ENCODE measurements at regions not wholly inside any gene's neighbourhood (a gene's known extent, or its start where the extent isn't known, plus 50 kb on each side); places are given as distances from the start of the nearest gene placed in this dataset.

DNA sequence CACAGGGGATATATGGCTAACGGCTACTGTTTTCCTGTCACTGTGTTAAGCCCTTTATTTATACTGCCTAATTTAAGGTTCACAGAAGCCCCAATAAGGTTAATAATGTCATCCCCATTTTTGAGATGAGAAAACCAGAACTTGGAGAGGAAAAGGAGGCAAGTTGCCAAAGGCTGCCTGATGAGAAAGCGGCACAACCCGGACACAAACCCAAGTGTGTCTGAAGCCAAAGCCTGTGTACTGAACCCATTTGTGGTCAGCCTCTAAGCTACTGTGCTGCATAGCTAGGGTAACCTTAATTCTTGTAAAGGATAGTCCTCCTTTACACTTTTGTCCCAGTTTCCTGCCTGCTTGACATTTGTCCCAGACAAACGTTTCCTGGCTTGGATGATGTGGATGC is 954.7 kb upstream of the FANCL start:
- no peak for DNase-seq (ENCODE audit: insufficient read length, low spot score)
- TF ChIP-seq, protein P1, sequence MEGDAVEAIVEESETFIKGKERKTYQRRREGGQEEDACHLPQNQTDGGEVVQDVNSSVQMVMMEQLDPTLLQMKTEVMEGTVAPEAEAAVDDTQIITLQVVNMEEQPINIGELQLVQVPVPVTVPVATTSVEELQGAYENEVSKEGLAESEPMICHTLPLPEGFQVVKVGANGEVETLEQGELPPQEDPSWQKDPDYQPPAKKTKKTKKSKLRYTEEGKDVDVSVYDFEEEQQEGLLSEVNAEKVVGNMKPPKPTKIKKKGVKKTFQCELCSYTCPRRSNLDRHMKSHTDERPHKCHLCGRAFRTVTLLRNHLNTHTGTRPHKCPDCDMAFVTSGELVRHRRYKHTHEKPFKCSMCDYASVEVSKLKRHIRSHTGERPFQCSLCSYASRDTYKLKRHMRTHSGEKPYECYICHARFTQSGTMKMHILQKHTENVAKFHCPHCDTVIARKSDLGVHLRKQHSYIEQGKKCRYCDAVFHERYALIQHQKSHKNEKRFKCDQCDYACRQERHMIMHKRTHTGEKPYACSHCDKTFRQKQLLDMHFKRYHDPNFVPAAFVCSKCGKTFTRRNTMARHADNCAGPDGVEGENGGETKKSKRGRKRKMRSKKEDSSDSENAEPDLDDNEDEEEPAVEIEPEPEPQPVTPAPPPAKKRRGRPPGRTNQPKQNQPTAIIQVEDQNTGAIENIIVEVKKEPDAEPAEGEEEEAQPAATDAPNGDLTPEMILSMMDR (IDR thresholded peaks at IDR 0.05; ENCODE audit: insufficient read depth, missing control alignments): no peak
- FAIRE-seq: no peak

DNA sequence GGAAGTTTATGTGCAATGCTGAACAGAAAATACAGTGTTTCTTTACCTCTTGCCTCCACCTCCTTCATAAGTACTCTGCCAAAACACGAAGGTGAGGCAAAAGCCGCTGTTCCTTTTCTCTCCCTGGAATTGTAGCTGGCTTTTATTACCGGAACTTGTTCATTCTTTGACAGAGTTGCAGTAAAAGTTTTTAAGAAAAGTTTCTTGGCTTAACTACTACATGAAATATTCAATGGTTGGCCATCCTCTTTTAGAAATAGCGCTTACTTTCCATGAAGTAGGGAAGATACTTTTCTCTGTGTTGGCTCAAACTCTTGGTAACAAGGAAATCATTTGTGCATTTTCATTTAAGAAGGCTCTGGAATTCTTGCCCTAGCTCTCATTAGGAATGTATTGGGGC is 950.7 kb upstream of the FANCL start:
- FAIRE-seq (no peak), DNase-seq (ENCODE audit: insufficient read length, low spot score) (no peak)
- TF ChIP-seq, protein P1 (IDR thresholded peaks at IDR 0.05; ENCODE audit: insufficient read depth, missing control alignments): no peak

DNA sequence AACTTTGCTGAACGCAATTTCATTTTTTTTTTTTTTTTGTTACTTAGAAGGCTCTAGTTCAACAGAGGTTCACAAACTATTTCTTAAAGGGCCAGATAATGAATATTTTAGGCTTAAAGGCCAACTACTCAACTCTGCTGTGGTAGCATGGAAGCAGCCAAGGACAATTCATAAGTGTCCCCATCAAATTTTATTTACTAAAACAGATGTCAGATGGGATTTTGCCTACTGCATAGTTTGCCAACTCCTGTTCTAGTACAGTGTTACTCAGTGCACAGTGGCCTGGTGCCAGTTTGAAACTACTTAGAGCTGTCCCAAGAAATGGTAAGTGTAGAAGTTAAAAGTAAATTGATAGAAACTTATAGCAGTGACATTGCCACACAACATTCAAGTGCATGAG is 949.4 kb upstream of the FANCL start:
- no peak for FAIRE-seq
- DNase-seq (ENCODE audit: insufficient read length, low spot score): no peak
- TF ChIP-seq, protein P1 (IDR thresholded peaks at IDR 0.05; ENCODE audit: insufficient read depth, missing control alignments): no peak

DNA sequence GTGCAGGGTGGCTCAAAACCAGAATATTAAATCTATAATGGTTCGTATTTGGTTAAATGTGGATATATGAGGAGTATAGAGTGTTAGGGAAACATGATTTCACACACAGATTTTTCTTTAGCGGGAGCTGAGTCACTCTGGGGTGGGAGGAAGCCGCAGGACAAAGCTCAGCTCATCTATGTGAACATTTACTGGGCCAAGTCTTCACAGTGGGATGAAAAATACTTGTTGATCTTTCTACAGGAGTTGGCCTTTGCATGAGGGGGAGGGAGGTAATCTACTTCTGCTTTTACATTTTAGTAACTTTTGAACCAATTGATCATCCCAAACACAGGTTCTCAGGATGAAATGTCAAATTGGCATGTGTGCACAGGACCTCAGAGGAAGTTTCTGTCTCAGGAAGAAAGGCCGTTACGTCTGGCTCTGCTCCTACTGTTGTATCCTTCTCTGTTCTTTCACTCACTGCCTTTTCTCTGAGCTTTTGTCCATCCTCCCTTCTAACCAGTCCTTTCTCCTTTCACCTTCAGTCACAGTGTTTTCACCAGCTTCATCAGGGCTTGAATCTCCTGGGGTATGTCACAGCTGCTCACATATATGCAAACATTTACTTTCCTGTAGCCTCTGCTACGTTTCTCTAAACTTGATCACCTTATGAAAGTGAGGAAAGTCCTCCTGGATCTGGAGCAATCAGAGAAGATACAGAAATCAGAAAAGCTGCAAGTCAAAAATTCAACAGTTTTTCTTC is 943.3 kb upstream of the FANCL start:
- no peak for DNase-seq (ENCODE audit: insufficient read length, low spot score)
- no peak for FAIRE-seq
- TF ChIP-seq, protein P1 (IDR thresholded peaks at IDR 0.05; ENCODE audit: insufficient read depth, missing control alignments): no peak

DNA sequence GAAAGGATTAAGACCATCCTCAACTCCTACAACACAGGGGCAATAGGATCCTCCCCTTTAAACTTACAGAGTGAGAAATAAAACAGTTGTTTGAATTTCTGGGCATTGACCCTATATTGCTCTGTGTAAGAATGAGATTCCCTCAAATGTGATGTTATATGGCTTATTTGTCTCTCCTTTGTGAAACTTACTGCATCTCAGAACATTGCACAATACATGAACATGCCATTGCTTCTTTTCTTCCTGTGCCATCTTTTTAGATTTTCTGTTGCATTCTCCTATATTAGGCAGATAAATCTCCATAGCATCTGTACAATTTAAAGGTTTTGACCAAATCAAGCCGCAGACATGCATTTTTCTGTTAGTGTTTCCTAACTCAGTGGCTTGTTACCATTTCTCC is 941.9 kb upstream of the FANCL start:
- TF ChIP-seq, protein P1 (IDR thresholded peaks at IDR 0.05; ENCODE audit: insufficient read depth, missing control alignments): no peak
- DNase-seq (ENCODE audit: insufficient read length, low spot score) (no peak), FAIRE-seq (no peak)

DNA sequence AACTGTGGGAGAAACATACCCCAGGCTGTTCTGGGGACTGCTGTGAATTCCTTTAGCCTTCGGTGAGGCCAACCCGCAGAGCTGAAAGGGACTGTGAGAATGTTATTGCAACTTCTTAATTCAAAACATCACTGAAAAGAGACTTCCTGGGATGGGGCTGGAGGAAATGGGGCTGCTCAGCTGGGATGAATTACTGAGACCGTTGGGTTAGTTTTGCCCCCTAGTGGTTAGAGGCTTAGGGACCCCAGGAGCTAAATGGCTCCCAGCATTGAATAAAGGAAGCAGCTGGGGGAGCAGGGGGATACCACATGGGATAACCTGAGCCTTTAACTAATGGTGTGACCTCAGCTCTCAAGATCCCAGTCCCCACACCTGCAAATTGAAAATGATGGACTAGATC is 941.1 kb upstream of the FANCL start:
- DNase-seq (ENCODE audit: insufficient read length, low spot score) (no peak), FAIRE-seq (no peak)
- TF ChIP-seq, protein P1 (IDR thresholded peaks at IDR 0.05; ENCODE audit: insufficient read depth, missing control alignments): peak; percentile 59

DNA sequence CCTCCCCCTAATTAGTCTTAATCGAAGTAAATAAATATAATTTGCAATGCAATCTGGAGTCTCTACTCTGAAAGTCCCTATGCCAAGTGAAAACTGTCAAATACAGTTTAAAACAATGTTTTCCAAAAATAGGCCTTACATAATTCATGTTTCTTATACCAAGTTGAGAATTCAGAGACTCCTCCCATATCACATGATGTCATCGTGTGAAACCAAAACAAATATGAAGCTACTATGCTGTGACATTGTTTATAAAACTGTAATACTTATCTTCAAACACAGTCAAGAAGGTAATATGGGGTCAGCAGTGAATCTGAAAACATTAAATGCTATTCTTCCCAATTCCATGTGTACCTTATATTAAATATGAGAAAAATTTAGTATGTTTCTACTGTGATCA is 940.2 kb upstream of the FANCL start:
- DNase-seq (ENCODE audit: insufficient read length, low spot score) (no peak), FAIRE-seq (no peak)
- TF ChIP-seq, protein P1 (IDR thresholded peaks at IDR 0.05; ENCODE audit: insufficient read depth, missing control alignments): no peak
